ENCODE measurements at regions not wholly inside any gene's neighbourhood (a gene's known extent, or its start where the extent isn't known, plus 50 kb on each side); places are given as distances from the start of the nearest gene placed in this dataset.

DNA sequence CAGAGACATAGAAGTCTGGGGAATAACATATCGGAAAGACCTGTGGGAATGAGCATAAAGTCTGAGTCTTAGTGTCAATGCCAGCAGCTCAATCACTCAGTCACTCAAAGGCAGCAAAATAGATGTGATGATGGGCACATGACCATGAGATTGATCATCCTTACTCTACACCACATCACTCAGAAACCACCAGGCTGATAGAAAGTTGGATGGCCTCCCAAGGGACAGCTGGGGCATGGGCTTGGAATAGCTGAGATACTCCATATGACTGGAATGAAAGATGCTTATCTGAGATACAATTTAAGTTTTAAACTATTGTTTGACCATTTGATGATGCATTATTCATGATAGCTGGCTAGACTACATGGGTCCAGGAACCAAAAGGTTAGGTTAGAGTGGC lies 80.9 kb upstream of the F13A1 start (continued):
- TF ChIP-seq, protein P1, sequence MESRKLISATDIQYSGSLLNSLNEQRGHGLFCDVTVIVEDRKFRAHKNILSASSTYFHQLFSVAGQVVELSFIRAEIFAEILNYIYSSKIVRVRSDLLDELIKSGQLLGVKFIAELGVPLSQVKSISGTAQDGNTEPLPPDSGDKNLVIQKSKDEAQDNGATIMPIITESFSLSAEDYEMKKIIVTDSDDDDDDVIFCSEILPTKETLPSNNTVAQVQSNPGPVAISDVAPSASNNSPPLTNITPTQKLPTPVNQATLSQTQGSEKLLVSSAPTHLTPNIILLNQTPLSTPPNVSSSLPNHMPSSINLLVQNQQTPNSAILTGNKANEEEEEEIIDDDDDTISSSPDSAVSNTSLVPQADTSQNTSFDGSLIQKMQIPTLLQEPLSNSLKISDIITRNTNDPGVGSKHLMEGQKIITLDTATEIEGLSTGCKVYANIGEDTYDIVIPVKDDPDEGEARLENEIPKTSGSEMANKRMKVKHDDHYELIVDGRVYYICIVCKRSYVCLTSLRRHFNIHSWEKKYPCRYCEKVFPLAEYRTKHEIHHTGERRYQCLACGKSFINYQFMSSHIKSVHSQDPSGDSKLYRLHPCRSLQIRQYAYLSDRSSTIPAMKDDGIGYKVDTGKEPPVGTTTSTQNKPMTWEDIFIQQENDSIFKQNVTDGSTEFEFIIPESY (IDR thresholded peaks at IDR 0.05; ENCODE audit: extremely low read depth, insufficient replicate concordance, low read length), result no peak
- TF ChIP-seq RAD21 (IDR thresholded peaks at IDR 0.05; ENCODE audit: low read depth) (no peak), SIN3A (IDR thresholded peaks at IDR 0.05; ENCODE audit: low read depth) (no peak)

DNA sequence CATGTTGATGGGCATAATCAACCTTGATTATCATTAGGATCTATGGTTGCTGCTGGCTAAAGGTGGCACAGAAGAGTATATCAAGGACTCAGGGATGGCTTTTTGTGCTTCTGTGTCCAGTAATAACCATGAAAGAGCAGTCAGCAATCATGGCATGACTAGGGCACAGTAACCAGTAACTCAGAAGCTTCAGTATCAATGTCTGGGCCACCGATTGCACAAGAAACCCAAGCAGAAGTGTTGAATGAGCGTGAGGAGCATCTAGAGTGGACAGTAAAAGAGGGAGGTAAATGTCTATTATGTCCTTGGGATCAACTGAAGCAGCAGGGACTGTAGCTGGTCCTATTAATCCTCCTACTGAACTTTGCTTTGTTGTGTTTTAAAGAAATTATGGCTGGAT lies 81.5 kb upstream of the F13A1 start:
- Histone ChIP-seq H3K36me3 (ENCODE audit: control insufficient read depth in 1 of 2, insufficient read depth in 2 of 2, low read length in 2 of 2) (no peaks in the 10 kb centered on the region), H4K20me1 (ENCODE audit: insufficient read depth) (no peaks in the 10 kb centered on the region), H3K9me3 (ENCODE audit: control insufficient read depth in 1 of 2, insufficient read depth in 1 of 2, low read depth in 1 of 2, low read length in 2 of 2) (no peaks in the 10 kb centered on the region), H3K4me2 (ENCODE audit: low read length) (no peak overlapping the region), H3K27me3 (ENCODE audit: insufficient read depth, low read length) (peaks cover 16% of the 10 kb centered on the region), H3K4me1 (ENCODE audit: control insufficient read depth in 1 of 2, insufficient read depth in 2 of 2, low read length in 2 of 2) (no peaks in the 10 kb centered on the region), H3K9me2 (ENCODE audit: insufficient read depth) (no peaks in the 10 kb centered on the region), H2AFZ (ENCODE audit: low read depth, low read length, poor library complexity, severe bottlenecking) (no peak overlapping the region), H3K27ac (ENCODE audit: low read depth, low read length) (no peak overlapping the region), H3K4me3 (replicated peaks in 1 of 2; ENCODE audit: low read depth in 1 of 2, low read length in 2 of 2) (no peak overlapping the region), H3K79me2 (ENCODE audit: insufficient read depth, low read length) (no peaks in the 10 kb centered on the region), H3K9ac (ENCODE audit: low read length) (no peak overlapping the region)
- ChIA-PET POLR2A (no interaction called here), CTCF (no interaction called here), RAD21 (ENCODE audit: low non-redundant PET in 1 of 2, low total read pairs in 2 of 2, uncharacterized antibody in 2 of 2, unreplicated experiment in 2 of 2) (no interaction called here)
- DNase-seq (ENCODE audit: low read depth, low spot score), result no peak
- TF ChIP-seq SRF (IDR thresholded peaks at IDR 0.05; ENCODE audit: low read depth) (no peak), CBX3 (IDR thresholded peaks at IDR 0.05; ENCODE audit: low read depth) (no peak), RAD21 (IDR thresholded peaks at IDR 0.05; ENCODE audit: low read depth) (no peak), SIN3A (IDR thresholded peaks at IDR 0.05; ENCODE audit: low read depth) (no peak), CEBPB (IDR thresholded peaks at IDR 0.05; ENCODE audit: low read depth) (no peak), POLR2A (IDR thresholded peaks at IDR 0.05; ENCODE audit: borderline replicate concordance, extremely low read depth, insufficient read depth, insufficient read length) (no peak), JUND (IDR thresholded peaks at IDR 0.05) (no peak), SP1 (IDR thresholded peaks at IDR 0.05; ENCODE audit: low read depth) (no peak), ELF1 (IDR thresholded peaks at IDR 0.05; ENCODE audit: borderline replicate concordance, low read depth) (no peak), EZH2phosphoT487 (IDR thresholded peaks at IDR 0.05; ENCODE audit: borderline replicate concordance) (no peak), EGR1 (IDR thresholded peaks at IDR 0.05; ENCODE audit: low read depth) (no peak)
- TF ChIP-seq, protein P2, sequence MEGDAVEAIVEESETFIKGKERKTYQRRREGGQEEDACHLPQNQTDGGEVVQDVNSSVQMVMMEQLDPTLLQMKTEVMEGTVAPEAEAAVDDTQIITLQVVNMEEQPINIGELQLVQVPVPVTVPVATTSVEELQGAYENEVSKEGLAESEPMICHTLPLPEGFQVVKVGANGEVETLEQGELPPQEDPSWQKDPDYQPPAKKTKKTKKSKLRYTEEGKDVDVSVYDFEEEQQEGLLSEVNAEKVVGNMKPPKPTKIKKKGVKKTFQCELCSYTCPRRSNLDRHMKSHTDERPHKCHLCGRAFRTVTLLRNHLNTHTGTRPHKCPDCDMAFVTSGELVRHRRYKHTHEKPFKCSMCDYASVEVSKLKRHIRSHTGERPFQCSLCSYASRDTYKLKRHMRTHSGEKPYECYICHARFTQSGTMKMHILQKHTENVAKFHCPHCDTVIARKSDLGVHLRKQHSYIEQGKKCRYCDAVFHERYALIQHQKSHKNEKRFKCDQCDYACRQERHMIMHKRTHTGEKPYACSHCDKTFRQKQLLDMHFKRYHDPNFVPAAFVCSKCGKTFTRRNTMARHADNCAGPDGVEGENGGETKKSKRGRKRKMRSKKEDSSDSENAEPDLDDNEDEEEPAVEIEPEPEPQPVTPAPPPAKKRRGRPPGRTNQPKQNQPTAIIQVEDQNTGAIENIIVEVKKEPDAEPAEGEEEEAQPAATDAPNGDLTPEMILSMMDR (IDR thresholded peaks at IDR 0.05 in 2 of 3, conservative IDR thresholded peaks at IDR 0.05 in 1 of 3; ENCODE audit: borderline replicate concordance in 1 of 3, insufficient read depth in 1 of 3, low read depth in 2 of 3, low read length in 2 of 3), result no peak
- no peak for ATAC-seq
- BruUV-seq (replicated peaks), result no TSS peak
- intact Hi-C loops (cut with micrococcal nuclease), result no loop called here

Data from HCT116 (cell line).